ENCODE measurements at regions not wholly inside any gene's neighbourhood (a gene's known extent, or its start where the extent isn't known, plus 50 kb on each side); places are given as distances from the start of the nearest gene placed in this dataset.

DNA sequence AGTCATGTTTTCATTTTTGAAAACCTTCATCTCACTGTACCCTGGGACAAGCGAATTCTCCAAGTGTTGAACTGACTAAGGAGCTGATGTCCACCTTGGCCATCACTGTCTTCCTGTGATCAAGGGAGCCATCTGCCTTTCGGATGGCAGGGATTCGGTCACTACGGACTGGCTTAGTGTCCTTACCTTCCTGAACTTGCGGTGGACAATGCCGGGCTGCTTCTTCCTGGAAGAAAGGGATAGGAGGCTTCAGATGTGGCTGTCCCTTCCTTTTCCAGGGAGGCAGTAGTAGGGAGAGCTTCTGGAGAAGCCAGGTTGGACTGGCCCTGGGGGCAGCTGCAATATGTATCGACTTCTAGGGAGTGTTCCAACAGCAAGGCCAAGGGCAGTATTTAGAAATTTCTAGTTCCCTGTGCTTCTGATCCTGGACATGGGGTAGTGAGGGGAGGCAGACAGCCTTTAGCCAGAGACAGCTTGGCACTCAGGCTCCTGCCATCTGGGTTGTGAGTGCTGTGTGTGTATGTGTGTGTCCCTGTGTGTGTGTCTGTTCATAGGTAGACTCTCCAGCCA is 114.6 kb downstream of the IER5 start:
- Histone ChIP-seq H3K27me3 (ENCODE audit: control insufficient read depth, insufficient read depth, low read length, poor library complexity, severe bottlenecking) (no peaks in the 10 kb centered on the region), H3K4me3 (ENCODE audit: low read length) (no peak overlapping the region), H3K27ac (ENCODE audit: low read depth, low read length) (no peak overlapping the region), H3K9ac (ENCODE audit: extremely low read depth, low read length, poor library complexity, severe bottlenecking) (no peak overlapping the region), H3K9me3 (ENCODE audit: control insufficient read depth, low read length) (no peaks in the 10 kb centered on the region), H3K36me3 (ENCODE audit: control insufficient read depth, insufficient read depth, low read length) (no peaks in the 10 kb centered on the region), H3K4me1 (ENCODE audit: control insufficient read depth, insufficient read depth, low read length) (no peaks in the 10 kb centered on the region)
- Mint-ChIP-seq H3K36me3 (ENCODE audit: low read depth) (no peaks in the 10 kb centered on the region), H3K4me1 (peaks cover 13% of the 10 kb centered on the region), H3K27me3 (ENCODE audit: insufficient read depth) (peaks cover 31% of the 10 kb centered on the region), H3K27ac (no peak overlapping the region), H3K4me3 (no peak overlapping the region), H3K9me3 (peaks cover 14% of the 10 kb centered on the region)
- TF ChIP-seq, protein P1, sequence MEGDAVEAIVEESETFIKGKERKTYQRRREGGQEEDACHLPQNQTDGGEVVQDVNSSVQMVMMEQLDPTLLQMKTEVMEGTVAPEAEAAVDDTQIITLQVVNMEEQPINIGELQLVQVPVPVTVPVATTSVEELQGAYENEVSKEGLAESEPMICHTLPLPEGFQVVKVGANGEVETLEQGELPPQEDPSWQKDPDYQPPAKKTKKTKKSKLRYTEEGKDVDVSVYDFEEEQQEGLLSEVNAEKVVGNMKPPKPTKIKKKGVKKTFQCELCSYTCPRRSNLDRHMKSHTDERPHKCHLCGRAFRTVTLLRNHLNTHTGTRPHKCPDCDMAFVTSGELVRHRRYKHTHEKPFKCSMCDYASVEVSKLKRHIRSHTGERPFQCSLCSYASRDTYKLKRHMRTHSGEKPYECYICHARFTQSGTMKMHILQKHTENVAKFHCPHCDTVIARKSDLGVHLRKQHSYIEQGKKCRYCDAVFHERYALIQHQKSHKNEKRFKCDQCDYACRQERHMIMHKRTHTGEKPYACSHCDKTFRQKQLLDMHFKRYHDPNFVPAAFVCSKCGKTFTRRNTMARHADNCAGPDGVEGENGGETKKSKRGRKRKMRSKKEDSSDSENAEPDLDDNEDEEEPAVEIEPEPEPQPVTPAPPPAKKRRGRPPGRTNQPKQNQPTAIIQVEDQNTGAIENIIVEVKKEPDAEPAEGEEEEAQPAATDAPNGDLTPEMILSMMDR (conservative IDR thresholded peaks at IDR 0.05) = no peak
- DNase-seq = peak; percentile 12
- 82 to 83% methylated on average over 6 to 7 of the region's 7 CpGs for whole genome bisulfite sequencing, 2 experiments (ENCODE audit: insufficient coverage in 1 of 2, insufficient read length in 1 of 2)

DNA sequence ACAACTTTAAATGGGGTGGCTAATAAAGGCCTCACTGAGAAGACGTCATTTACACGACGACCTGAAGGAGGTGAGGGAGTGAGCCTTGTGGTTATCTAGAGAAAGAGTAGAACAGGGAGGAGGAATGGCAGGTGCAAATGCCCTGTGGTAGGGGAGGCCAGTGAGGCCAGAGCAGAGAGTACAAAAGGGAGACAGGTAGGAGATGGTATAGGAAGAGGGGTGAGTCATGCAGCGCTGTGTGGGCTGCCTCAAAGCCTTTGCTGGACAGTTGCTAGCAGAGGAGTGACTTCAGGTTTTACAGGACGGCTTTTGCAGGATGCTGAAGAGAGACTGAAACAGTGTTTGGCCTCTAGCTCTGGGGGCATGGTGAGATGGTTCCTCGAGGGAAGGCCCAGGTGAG is 116.0 kb downstream of the IER5 start:
- Mint-ChIP-seq H3K27ac (no peak overlapping the region), H3K4me1 (peaks cover 13% of the 10 kb centered on the region), H3K9me3 (peaks cover 14% of the 10 kb centered on the region), H3K36me3 (ENCODE audit: low read depth) (no peaks in the 10 kb centered on the region), H3K27me3 (ENCODE audit: insufficient read depth) (peaks cover 16% of the 10 kb centered on the region), H3K4me3 (no peak overlapping the region)
- Histone ChIP-seq H3K9ac (ENCODE audit: extremely low read depth, low read length, poor library complexity, severe bottlenecking) (no peak overlapping the region), H3K4me3 (ENCODE audit: low read length) (no peak overlapping the region), H3K27ac (ENCODE audit: low read depth, low read length) (no peak overlapping the region), H3K27me3 (ENCODE audit: control insufficient read depth, insufficient read depth, low read length, poor library complexity, severe bottlenecking) (no peaks in the 10 kb centered on the region), H3K9me3 (ENCODE audit: control insufficient read depth, low read length) (no peaks in the 10 kb centered on the region), H3K36me3 (ENCODE audit: control insufficient read depth, insufficient read depth, low read length) (no peaks in the 10 kb centered on the region), H3K4me1 (ENCODE audit: control insufficient read depth, insufficient read depth, low read length) (no peaks in the 10 kb centered on the region)
- peak; percentile 32 for DNase-seq
- WGBS, 2 experiments (ENCODE audit: insufficient coverage in 1 of 2, insufficient read length in 1 of 2) = 89 to 93% methylated on average over 6 of the region's 6 CpGs
- TF ChIP-seq, protein P1 (conservative IDR thresholded peaks at IDR 0.05) = no peak

DNA sequence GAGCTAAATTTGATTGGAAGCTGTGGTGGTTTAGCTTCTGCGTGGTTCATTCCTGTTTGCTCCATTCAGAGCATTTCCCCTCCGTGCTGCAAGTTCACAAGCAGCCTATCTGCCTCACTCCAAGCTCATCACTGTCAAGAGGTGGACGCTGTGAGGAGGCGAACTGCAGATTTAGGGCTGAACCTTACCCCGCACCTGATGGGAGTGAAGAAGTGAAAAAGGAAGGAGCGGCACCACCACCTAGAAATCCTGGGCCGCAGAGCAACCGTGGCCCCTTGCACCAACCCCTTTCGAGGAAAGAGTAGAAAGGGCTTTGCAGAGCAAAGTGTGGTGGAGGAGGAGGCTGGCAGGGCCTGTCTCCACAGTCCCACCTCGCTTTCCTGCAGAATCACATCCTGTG is 117.4 kb downstream of the IER5 start:
- H3K4me3 Mint-ChIP-seq = no peak overlapping the region

More for the DNA sequence above, 117.4 kb downstream of the IER5 start:
- Mint-ChIP-seq H3K36me3 (ENCODE audit: low read depth) (no peaks in the 10 kb centered on the region), H3K27me3 (ENCODE audit: insufficient read depth) (peaks cover 4% of the 10 kb centered on the region), H3K27ac (no peak overlapping the region), H3K4me1 (peaks cover 14% of the 10 kb centered on the region), H3K9me3 (peaks cover 2% of the 10 kb centered on the region)
- H3K4me3 ChIP-seq (ENCODE audit: low read length) = no peak overlapping the region
- H3K27me3 ChIP-seq (ENCODE audit: control insufficient read depth, insufficient read depth, low read length, poor library complexity, severe bottlenecking) = no peaks in the 10 kb centered on the region
- DNase-seq = peak; percentile 52
- no peaks in the 10 kb centered on the region for H3K9me3 ChIP-seq (ENCODE audit: control insufficient read depth, low read length)
- H3K27ac ChIP-seq (ENCODE audit: low read depth, low read length) = no peak overlapping the region
- H3K36me3 ChIP-seq (ENCODE audit: control insufficient read depth, insufficient read depth, low read length) = no peaks in the 10 kb centered on the region
- TF ChIP-seq, protein P1 (conservative IDR thresholded peaks at IDR 0.05) = no peak
- WGBS, 2 experiments (ENCODE audit: insufficient coverage in 1 of 2, insufficient read length in 1 of 2) = 77 to 86% methylated on average over 4 to 10 of the region's 10 CpGs
- H3K9ac ChIP-seq (ENCODE audit: extremely low read depth, low read length, poor library complexity, severe bottlenecking) = no peak overlapping the region
- H3K4me1 ChIP-seq (ENCODE audit: control insufficient read depth, insufficient read depth, low read length) = no peaks in the 10 kb centered on the region

Measured in endodermal cell (in vitro differentiated cells).